BJ (cell line): ENCODE measurements at regions not wholly inside any gene's neighbourhood (a gene's known extent, or its start where the extent isn't known, plus 50 kb on each side); places are given as distances from the start of the nearest gene placed in this dataset.

Experiments used
- CTCF ChIA-PET: fragments of 350-600 bp; formaldehyde crosslinking; extraction: SDS; loops from one replicate; lab custom pipeline; 2021; ENCODE audit warnings: antibody characterized with exemption, inconsistent platforms; lab: Yijun Ruan, JAX
- POLR2A ChIA-PET: fragments of 300-600 bp; sonication (Branson Sonifier 250); formaldehyde crosslinking; extraction: SDS; loops from one replicate; lab custom pipeline; 2021; ENCODE audit warnings: antibody characterized with exemption; lab: Charles Lee
- DNase-seq: peaks from one replicate; pipeline ENCODE4 v3.0.0-alpha.2; 2011; ENCODE audit warnings: low read depth
- H3K27me3 ChIP-seq: 2 replicates; pipeline ENCODE4 v1.6.0; 2011; ENCODE audit warnings: low read length; ENCODE audit not compliant: control insufficient read depth, insufficient read depth
- H3K36me3 ChIP-seq: 2 replicates; pipeline ENCODE4 v1.5.1; 2011; ENCODE audit warnings: low read length; ENCODE audit not compliant: control insufficient read depth, insufficient read depth
- H3K4me3 ChIP-seq: 2 replicates; pipeline ENCODE4 v1.5.1; 2011; ENCODE audit warnings: low read depth, mild to moderate bottlenecking, control low read depth, low read length
- TF ChIP-seq, protein P1 (sequence below): IDR thresholded peaks from 2 replicates; pipeline ENCODE4 v1.5.1; 2011; ENCODE audit warnings: low read depth, mild to moderate bottlenecking, control low read depth, inconsistent platforms, low read length, moderate library complexity; ENCODE audit not compliant: insufficient read depth

DNA sequence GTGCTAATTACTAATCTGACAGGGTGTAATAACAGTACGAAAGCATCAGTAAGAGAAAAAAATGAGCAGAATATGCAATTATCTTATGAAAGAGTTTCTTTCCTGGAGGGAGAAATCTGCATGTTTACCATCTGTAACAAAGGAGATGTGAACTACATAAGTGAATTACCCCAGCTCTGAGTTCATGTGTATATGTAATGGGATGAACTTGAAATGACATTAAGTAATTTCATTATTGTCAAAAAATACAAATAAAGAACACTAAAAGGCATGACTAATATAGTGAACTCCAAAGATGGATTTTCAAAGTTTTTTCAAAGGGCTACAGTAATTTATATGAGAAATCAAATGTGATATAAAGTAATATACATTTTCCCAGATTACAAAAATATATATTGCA lies 944.0 kb downstream of the MAT2B start:
- DNase-seq = no peak
- POLR2A ChIA-PET = no interaction called here
- no peaks in the 10 kb centered on the region for H3K36me3 ChIP-seq
- no peaks in the 10 kb centered on the region for H3K27me3 ChIP-seq
- TF ChIP-seq, protein P1, sequence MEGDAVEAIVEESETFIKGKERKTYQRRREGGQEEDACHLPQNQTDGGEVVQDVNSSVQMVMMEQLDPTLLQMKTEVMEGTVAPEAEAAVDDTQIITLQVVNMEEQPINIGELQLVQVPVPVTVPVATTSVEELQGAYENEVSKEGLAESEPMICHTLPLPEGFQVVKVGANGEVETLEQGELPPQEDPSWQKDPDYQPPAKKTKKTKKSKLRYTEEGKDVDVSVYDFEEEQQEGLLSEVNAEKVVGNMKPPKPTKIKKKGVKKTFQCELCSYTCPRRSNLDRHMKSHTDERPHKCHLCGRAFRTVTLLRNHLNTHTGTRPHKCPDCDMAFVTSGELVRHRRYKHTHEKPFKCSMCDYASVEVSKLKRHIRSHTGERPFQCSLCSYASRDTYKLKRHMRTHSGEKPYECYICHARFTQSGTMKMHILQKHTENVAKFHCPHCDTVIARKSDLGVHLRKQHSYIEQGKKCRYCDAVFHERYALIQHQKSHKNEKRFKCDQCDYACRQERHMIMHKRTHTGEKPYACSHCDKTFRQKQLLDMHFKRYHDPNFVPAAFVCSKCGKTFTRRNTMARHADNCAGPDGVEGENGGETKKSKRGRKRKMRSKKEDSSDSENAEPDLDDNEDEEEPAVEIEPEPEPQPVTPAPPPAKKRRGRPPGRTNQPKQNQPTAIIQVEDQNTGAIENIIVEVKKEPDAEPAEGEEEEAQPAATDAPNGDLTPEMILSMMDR = no peak
- no peak overlapping the region for H3K4me3 ChIP-seq
- CTCF ChIA-PET = no interaction called here

DNA sequence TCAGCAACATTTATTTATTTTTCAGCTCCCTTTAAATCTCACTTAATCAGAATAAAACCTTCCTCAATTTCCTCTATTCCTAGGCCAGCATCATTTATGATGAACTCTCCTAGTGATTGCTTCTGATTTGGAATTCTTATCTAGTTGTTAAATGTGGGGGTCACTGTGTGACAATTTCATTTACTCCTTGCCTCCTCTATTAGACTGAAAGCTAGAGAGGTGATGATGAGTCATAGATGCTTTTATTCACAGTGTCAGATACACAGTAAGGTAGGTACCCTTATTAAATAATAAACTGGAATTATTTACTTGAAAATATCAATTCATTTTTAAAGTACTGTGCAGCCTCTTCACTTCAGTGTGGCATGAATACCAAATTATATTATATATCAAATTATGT lies 960.6 kb downstream of the MAT2B start:
- no peak for DNase-seq
- no peaks in the 10 kb centered on the region for H3K27me3 ChIP-seq
- ChIA-PET CTCF (no interaction called here), POLR2A (no interaction called here)
- H3K4me3 ChIP-seq = no peak overlapping the region
- no peaks in the 10 kb centered on the region for H3K36me3 ChIP-seq
- TF ChIP-seq, protein P1 = no peak

DNA sequence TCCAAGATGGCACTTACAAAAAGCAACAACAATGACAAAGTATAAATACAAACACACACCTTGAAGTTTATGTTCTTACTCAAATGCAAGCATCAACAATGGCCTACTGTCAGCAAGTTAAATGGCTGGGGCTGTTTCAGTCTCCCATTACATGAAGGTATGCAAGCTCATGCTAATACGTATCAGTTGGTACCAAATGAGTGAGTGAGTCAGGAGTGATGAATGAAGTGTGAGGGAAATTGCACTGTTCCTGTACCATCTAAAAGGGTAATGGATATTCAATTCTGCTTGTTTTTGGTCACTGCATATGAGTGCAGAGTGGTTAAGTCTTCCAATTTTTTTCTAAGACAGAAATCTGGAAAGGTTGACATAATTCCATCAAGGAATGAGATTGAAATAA lies 964.9 kb downstream of the MAT2B start:
- TF ChIP-seq, protein P1 = no peak
- H3K36me3 ChIP-seq = no peaks in the 10 kb centered on the region
- H3K4me3 ChIP-seq = no peak overlapping the region
- DNase-seq = no peak
- H3K27me3 ChIP-seq = no peaks in the 10 kb centered on the region
- ChIA-PET POLR2A (no interaction called here), CTCF (no interaction called here)

DNA sequence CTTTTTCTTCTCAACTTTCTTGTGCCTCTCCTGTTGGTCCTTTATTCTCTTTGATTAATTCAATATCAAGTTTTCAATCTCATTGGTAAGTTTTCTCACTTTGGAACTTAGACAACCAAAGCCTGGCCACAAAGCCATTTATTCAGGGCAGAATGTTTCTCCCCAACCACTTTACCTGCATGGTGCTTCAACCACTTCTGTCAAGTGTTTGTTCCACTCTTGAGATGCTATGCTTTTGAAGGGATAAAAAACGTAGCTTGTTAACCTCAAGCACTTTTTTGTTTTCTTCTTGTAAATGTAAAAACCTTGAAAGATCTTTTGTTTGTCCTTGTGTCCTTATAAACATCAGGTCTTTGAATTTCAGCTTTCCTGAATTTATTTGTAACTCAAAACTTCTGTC lies 966.7 kb downstream of the MAT2B start:
- TF ChIP-seq, protein P1 = no peak
- no peak for DNase-seq
- H3K27me3 ChIP-seq = no peaks in the 10 kb centered on the region
- ChIA-PET CTCF (interaction anchor here (1.2 kb wide), 1 partner anchor 31 kb away, joined by 3 read pairs; no protein-coding TSS in a partner anchor), POLR2A (no interaction called here)
- no peak overlapping the region for H3K4me3 ChIP-seq
- no peaks in the 10 kb centered on the region for H3K36me3 ChIP-seq

DNA sequence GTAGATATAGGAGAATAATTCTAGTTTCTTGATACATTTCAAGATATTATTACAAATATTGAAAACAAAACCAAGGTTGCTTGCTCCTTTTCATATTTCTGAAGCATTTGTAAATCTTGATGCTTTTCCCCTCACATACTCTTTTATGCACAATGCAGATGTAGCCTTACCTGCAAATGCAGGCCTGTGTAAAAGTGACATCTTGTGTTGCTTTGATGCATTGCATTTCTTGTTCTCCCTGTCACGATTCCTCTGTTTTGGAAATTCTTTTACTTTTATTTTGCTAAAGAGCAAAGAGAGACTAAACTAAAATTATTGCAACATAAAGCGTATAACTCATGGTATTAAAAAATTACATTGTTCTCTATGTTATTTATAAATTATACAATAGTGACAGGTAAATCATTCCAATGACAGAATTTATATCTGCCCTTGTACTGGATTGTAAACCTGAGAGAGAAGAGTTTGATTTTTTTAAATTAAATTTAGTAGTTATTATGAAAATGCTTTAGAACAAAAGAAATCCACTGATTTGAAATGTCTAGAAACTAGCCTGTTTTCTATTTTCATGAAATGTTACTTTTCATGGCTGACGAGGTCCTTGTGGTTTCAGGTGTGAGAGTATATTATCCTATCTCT lies 970.0 kb downstream of the MAT2B start:
- Histone ChIP-seq H3K27me3 (no peaks in the 10 kb centered on the region), H3K36me3 (no peaks in the 10 kb centered on the region), H3K4me3 (no peak overlapping the region)
- ChIA-PET POLR2A (no interaction called here), CTCF (no interaction called here)
- DNase-seq = no peak
- TF ChIP-seq, protein P1 = 0 out of 2 replicates have a peak, but pooled peaks have one; percentile 4
